Mucosa of gallbladder (tissue), 1 donor: ENCODE measurements at regions not wholly inside any gene's neighbourhood (a gene's known extent, or its start where the extent isn't known, plus 50 kb on each side); places are given as distances from the start of the nearest gene placed in this dataset.
A peak's percentile ranks its signal among the peaks of the same experiment; 100 is the strongest.

Source experiments
- DNase-seq: peaks from one replicate; pipeline ENCODE4 v3.0.0-alpha.2; 2020; ENCODE audit warnings: low spot score
- donor health status: DM: no; HTN: no; CAD: no.

DNA sequence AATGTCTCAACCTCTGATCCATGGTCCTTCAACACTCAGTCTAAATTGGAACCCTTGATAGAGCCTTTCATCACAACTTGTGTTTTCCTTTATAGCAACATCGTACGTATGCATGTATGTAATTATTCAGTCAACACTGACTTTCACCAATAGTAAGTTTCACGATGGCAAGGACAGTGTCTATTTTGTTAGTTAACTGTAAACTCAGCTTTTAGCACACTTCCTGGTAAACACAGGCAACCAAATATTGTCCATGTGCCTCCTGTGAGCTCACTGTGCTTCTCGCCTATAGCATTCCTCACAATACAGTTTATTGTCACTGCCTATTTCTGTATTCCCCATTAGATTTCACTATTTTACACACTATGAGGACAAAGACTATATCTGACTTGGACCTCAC, 323.1 kb downstream of the DEPDC1B start:
- no peak for DNase-seq

DNA sequence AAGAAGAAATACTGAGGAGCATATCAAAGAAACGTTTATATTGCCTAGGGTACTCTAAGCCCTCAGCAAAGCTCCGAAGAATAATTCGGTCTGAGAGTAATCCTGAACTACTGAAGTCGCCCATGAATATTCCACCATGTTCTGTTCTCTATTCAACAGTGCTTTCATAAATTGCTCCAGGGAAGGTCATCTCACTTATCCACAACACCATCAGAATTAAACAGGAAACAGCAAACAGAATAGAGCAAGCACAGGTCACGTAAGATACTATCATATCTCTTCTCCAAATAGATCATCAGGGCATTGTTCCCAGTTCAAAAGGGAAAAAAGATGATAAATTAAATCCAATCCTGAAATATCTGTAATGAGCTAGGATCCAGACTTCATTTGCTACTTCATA, 325.6 kb downstream of the DEPDC1B start:
- no peak for DNase-seq

DNA sequence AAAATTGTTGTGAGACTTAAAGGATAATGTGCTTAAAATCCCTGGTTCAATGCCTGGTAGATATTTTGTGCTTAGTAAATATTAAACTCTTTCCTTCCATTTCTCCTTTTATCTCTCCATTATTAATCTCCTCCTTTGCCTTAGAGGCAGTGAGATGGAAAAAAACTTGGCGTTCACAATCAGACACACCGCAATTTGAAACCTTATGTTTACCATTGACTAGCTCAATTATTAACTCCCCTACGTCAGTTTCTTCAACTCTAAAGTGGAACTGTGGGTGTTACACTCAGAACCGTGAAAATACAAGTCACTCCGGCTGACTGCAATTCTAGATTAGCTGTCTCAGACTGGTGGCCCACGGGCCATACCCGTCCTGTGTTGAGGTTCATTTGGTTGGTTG, 327.2 kb downstream of the DEPDC1B start:
- no peak for DNase-seq

DNA sequence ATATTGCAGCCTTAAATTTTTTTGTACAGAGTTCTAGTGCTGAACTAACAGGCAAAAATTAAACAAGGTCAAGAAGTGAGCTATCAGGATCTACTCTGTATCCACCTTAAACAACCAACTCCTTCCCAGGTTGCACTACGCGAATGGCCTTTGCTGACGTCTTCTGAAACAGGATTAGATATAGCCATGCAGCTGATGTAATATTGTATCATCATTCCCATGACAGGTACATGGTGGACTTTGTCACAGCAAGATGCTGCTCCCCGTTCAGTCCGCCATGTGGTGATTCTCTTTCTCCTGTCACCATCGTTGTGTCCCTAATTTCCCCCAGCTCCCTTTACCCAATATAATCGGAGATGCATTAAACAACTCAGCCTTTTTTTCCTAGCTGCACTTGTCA, 328.9 kb downstream of the DEPDC1B start:
- DNase-seq: no peak

DNA sequence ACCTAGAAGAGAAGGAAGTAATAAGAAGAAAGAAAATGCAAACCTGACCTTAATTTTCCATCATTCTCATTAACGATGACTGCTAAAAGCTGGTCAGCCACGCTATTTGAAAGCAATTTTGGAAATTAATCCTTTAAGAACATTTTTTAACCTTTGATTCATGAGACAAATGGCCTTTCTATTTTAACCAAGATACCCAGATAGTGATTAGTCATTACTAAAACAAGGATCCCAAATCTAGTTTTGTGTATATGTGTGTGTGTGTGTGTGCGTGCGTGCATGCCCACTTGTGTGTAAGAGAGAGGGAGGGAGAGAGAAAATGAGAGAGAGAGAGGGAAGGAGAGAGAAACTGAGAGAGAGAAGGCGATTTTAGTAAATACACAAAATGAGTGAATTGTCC, 329.5 kb downstream of the DEPDC1B start:
- DNase-seq: no peak

DNA sequence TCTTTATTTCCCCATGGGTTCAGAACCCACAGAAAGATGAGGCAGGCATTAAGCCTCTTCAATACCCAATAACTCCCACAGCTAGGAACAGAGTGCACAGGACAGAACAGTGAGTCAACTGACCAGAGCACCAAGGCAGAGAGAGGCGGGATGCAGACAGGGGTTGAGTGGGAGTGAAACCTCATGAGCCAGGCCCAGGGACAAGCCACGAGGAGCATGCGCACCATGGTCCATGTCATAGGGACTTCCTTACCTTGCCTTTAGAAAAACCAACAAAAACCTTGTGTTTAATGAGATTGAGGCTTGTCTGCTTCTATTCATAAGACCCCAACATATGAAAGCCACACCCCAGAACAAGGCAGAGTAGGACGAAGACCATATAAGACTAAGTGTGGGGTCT, 330.6 kb downstream of the DEPDC1B start:
- DNase-seq: no peak

DNA sequence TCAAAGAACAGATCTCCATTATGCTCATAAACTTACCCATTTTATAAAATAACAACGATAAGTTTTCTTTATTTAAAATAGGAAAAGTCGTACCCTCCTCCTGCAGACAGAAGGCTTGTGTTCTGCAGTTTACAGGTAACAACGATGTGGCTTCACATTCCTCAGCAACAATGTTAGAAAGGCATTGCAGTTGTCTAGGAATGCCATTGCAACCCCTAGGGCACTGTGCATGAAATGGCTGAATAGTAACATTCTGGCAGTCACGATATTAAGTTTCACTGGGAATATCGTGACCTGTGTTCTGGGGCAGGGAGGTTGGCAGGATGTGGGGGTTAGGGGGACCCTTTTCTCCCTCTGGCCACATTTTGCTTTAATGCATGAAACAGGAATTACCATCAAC, 331.9 kb downstream of the DEPDC1B start:
- DNase-seq: no peak

DNA sequence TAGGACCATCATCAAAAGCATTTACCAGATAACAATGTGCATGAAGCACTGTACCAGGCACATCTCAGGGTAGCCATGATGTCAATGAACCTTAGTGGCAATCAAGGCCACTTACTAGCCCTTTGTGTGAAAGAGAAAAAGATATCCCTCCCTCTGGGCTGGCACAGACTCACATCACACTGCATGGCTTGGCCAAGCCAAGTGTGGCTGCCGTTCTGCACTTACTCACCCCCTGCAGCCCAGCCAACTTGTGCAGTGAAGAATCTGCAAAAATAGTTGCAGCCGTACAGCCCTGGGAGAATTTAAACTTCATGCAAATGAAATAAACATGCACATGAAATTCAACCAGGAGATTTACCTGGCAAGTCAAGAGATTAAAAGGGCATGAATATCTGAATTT, 333.5 kb downstream of the DEPDC1B start:
- DNase-seq: no peak

DNA sequence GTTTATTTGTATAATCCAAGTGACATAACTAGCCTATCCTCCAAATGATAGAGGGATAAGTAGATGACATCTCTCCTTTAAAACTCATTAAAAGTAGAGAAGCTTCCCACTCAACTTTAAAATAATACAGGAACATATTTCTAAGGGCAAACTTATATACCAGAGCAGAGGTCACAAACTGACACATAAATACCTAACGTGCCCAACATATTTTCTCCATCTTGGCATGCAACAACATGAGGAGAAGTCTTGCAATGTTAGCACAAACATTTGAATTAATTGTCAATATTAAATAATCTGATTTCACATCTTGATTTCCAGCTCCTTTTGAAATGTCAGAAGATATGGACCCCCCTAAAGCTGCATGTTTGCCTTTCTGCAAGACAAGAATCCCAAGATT, 335.0 kb downstream of the DEPDC1B start:
- DNase-seq: no peak

DNA sequence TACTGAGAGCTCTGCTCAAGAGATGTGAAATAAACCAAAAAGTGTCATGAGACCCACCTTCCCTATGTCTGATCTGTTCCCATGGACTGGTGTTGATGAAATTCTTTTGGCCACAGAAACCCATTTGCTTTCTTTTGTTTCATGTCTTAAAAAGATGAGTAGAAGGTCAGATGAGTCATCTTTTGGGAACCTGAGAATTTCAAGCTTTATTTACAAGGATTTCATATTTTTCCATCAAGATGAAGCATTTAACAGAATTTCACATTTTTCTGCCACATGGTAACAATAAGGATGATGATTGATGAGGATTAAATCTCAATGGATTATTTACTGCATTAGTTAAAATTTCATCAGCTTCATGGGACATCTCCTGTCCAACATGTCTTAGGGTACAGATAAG, 337.8 kb downstream of the DEPDC1B start:
- DNase-seq: no peak

DNA sequence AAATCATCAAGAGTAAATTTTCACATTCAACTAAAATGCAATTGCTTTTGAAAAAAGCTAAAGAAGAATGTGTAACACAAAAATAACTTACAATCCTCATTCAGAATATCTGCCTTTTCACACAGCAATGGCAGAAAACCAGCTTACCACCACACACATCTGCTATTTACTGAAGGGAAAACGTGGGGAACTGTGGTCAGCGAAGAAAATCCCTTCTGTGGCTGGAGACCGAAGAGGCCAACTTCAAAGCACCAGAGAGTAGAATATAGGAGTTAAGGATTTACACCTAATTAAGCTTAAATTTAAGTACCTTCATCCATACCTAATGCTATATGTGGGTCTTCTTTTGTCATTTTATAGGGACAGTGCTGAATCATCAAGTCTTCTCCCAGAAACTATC, 339.6 kb downstream of the DEPDC1B start:
- DNase-seq: no peak

DNA sequence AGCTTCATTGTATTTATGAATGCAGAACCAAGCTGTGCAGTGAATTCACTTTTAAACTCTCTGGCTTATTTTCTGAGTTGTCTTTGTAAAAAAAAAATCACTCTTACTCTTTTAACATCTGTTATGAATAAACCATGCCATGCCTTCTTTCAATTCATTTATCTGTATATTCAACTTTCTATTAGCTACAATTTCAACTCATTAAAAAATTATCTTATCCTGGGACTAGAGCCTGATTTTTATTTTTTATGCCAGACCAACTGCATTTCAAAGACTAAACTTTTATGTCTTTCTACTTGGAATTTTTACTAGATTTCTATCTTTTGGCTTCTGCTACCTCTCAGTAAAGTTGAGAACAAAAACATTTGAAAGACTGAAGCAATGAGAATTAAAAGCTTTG, 342.7 kb downstream of the DEPDC1B start:
- DNase-seq: no peak

DNA sequence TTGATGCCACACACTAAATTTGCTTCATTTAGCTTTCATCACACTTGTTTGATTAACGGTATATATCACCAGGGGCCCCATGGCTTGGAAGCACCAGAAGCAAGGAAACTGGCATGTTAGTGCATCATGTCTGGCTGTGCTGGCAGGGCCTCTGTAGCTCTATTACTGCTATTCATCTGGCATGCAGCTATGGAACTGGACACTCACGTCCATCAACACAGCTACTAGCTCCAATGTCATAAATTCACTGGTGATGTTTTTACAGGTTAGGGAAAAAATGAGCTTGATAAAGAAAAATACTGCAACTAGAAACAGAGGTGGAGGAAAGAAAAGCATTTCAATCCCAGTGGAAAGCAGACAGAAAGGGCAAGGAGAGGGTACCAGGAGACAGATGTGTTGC, 343.2 kb downstream of the DEPDC1B start:
- no peak for DNase-seq

DNA sequence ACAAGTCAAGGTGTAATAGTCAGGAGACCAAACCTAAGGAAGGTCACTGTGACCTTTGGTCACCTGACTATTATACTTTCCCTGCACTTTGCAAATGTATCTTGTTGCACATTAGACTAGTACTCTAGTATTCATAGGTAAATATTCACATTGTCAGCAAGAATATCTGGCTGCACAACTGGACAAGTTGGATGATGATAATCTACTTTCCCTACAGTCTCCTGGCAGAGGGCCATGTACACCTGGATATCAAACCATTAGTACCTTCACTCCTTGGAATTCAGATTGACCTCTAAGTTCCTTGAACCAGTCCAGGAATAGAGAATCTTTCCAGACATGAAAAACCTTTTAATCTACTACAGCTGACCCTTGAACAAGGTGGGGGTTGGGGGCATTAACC, 344.8 kb downstream of the DEPDC1B start:
- peak; percentile 30 for DNase-seq

DNA sequence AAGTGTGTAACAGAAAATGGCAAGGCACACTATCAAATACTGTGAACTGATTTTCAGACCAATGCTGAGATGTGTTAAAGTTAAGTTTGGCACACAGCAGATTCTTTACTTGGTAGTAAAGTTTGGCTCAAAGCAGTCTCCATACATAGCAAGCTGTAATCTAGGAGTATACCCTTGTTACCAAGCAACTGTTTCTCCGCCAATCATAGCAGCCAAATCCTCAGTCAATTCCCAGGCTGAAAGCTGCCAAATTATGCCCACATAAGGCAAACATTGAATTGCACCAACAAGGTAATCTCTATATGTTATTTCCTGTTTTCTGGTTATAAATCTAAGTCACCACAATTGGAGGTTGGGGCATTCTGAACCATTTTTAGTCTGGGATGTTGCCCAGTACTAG, 345.7 kb downstream of the DEPDC1B start:
- DNase-seq: no peak

DNA sequence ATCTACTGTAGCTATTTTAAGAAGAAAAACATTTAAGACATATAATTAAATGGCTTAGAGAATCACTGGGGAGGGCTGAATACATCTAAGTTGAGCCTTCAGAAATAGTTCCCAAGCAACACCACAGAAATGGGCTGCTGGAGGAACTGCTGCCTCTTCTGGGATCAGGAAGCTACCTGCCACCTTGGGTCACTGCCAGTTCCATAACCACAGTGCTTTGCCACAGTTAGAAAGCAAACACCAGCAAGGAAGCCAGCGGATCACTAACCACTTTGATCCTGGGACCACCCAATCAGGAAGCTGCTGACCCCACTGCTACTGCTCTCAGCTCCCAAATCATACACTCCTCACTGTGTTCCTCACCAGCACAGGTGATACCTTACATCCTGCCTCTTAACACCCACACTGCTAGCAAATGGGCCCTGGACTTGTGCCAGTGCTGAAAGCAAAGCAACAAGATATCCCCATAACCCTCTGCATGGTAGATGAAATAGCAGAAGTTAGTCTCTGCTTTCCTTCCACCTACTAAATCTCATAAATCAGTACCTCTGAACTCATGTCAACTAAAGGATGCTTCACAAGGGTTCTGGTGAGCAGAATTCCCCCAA, 346.9 kb downstream of the DEPDC1B start:
- DNase-seq: peak; percentile 44

DNA sequence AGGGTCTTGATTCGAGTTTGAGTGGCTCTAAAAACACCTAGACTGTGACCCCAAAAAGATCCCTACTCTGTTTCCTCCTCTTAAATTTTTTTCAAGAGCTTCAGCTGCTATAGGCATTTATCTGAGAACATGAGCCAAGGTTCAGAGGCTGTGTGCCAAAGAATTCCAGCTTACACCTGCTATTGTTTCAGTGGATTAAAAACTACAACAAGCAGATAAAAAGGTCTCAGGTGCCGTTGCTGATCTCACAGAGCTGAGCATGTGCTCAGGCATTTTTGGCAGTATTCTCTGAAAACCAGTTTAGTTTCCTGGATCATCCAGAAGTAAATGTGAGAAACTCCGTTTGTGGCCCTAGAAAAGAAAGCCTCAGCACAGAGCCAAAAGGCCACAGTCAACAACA, 349.2 kb downstream of the DEPDC1B start:
- peak; percentile 86 for DNase-seq

DNA sequence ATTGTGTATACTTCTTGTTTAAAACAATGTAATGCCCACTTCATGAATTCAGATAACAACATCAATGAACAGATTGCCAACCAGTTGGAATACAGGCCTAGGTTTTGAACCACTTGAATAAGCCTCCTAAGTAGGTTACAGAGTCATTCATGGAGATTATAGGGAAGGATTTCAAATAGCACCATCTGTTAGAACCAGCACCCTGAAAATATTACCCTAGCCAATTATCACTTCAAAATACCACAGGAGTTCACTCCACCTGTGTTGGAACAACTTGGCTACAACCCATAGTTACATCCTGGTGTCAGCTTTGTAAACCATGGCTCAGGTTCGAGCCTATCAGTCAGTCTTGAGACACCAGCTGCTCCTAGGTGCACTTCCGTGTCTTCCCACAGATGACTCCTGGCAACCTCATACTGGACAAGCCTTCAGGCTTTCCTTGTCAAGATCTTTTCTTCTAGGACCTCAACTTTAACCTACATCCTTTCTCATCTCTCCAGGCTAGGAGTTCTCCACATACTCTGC, 350.0 kb downstream of the DEPDC1B start:
- no peak for DNase-seq

DNA sequence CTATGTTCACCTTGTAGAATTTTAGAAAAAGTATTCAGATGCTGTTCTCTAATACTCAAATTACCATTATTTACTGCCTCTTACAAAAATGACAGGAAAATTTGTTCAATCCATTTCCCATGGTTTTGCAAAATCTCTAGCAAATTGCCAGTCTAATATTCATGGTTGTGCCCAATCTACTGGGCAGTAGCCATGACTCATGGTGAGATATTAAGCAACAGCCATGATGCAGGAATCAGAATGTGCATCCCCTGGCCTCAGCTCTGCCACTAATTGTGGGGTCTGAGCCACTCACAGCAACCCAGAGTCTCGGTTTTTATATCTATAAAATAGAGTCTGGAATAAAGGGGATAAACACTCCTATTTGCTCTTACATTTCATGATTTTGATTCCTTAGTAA, 353.6 kb downstream of the DEPDC1B start:
- no peak for DNase-seq

DNA sequence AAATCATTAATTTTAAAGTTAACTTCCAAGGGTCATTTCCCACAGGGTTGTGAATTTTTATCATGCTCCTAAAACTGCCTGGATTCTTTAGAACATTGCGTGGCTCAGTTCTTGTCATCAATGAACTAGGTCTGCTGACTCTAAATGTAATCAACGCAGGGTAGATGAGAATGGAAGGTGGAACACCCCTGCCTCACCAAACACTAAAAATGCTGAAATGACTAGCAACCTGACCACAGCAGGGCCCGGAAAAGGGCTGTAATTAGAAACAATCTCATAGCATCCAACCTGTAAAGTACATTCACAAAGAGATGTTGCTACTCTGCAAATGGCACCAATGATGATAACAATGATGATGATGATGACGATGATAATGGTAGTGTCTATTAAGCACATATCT, 356.9 kb downstream of the DEPDC1B start:
- no peak for DNase-seq

DNA sequence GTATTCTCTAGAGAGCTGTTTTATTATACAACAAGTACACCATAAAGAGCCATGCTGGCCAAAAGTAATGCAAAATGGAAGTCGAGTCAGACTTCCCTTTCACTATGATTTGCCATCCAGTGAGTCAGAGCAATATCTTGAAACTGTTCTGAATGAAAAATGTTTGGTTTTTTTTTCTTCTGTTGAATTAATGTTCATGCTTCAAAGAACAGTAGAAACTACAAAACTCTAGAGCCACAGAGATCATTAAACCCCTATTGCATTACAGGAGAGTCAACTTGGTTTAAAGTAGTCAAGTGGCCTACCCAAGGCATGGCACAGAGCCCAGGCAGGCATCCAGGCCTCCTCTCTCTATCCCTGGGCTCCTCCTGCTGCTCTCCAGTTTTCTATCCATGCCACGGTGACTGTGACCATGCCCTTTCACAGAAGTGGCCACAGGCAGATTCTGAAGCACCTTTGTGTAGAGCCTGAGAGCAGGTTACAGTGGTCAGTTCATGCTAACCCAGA, 358.9 kb downstream of the DEPDC1B start:
- no peak for DNase-seq

DNA sequence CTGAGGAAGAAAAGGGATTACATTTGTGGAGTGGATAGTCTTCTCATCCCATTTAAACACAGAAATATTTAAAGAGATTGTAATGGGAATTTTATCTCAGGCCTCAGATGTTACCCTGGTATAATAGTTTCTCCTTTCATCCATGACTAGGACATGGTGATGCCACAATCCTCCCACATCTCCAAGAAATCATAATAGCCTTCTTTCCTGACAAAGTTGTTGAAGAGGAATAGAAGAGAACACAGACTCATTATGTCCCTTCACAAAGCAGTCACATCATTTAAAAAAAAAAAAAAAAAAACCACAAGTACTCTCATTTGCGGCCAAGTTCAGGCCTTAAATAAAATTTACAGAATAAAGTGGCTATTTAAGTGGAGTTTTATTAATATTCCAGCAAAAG, 359.6 kb downstream of the DEPDC1B start:
- DNase-seq: no peak

DNA sequence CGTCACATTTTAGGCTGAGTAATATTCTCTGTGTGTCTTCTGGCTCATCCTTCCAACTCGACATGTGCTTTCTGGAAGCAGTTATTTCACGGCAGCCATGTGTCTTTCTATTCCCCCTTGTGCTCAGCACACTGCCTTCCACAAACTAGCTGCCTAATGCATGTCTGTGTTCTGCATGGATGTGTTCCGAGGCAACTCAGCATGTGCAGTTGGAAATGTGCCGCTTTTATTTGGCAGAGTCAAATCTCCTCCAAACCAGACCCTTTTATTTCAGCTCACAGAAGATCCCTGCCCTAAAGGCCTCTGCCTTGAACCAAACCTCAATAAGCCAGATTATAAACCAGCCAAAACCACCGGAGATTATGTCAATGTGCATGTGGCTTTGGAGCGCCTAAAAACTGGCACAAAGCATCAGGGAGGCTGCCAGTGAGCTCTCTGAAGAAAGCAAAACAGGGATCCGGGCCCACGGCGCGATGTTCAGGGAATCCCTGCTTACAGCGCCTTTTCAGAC, 360.2 kb downstream of the DEPDC1B start:
- DNase-seq: no peak

DNA sequence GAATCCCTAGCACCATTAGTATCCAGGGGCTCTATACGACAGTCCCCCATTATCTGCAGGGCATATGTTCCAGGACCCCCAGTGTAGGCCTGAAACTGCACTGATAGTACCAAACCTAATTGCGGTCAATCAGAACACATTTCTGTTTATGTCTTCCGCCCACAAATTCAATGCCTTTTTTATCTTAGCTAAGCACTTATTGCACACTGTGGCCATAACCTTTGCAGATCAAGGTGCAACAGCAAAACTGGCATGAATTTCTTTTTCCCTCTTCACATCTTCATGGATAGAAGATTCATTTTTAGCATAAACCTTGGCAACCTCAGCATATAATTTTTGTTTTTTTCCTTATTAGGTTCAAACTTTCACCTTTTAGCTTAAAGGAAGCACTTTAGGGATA, 361.1 kb downstream of the DEPDC1B start:
- DNase-seq: no peak
